Coronary artery (tissue), 2 donors: ENCODE measurements at regions not wholly inside any gene's neighbourhood (a gene's known extent, or its start where the extent isn't known, plus 50 kb on each side); places are given as distances from the start of the nearest gene placed in this dataset.

Experiments
- DNase-seq: peaks from one replicate; pipeline ENCODE4 v3.0.0-alpha.2; 2017; ENCODE audit warnings: low spot score
- H3K27ac ChIP-seq, 2 donors: fragments of 200-600 bp; sonication (generic); one replicate each; pipeline ENCODE4 v1.5.1; 2016 to 2019
- H3K4me3 ChIP-seq: fragments of 200-600 bp; sonication (generic); 2 replicates; pipeline ENCODE4 v1.5.1; 2016; ENCODE audit warnings: mild to moderate bottlenecking, moderate library complexity
- TF ChIP-seq, protein P1 (sequence below): fragments of 200-600 bp; sonication (generic); IDR thresholded peaks from one replicate; pipeline ENCODE4 v1.5.1; 2019; ENCODE audit warnings: antibody characterized with exemption

DNA sequence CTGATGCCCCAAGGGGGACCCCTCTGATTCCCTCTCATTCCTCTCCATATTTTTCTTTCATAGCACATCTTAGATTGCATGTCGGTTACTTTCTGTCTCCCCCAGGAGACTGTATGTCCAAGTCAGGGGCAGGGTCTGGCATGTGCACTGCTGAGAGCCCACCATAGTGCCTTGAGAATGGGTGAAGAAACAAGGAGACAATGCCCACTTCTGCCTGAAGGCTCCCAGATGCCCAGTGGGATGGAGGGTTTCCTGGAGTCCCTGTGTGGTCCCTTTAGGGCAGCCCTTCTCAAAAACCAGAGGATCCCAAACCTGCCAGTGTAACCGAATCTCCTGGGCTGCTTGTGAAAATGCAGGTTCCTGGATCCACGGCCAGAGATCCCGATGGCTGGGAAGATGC, 126.5 kb upstream of the LARP1 start:
- Histone ChIP-seq H3K27ac (no peak overlapping the region), H3K4me3 (no peak overlapping the region)
- TF ChIP-seq, protein P1, sequence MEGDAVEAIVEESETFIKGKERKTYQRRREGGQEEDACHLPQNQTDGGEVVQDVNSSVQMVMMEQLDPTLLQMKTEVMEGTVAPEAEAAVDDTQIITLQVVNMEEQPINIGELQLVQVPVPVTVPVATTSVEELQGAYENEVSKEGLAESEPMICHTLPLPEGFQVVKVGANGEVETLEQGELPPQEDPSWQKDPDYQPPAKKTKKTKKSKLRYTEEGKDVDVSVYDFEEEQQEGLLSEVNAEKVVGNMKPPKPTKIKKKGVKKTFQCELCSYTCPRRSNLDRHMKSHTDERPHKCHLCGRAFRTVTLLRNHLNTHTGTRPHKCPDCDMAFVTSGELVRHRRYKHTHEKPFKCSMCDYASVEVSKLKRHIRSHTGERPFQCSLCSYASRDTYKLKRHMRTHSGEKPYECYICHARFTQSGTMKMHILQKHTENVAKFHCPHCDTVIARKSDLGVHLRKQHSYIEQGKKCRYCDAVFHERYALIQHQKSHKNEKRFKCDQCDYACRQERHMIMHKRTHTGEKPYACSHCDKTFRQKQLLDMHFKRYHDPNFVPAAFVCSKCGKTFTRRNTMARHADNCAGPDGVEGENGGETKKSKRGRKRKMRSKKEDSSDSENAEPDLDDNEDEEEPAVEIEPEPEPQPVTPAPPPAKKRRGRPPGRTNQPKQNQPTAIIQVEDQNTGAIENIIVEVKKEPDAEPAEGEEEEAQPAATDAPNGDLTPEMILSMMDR, result no peak
- peak; percentile 38 for DNase-seq

GRCh38 chr5:154627698-154628678, 127.2 kb upstream of the LARP1 start:
- H3K27ac ChIP-seq, result no peak overlapping the region
- TF ChIP-seq, protein P1, result no peak
- peak; percentile 62 for DNase-seq

DNA sequence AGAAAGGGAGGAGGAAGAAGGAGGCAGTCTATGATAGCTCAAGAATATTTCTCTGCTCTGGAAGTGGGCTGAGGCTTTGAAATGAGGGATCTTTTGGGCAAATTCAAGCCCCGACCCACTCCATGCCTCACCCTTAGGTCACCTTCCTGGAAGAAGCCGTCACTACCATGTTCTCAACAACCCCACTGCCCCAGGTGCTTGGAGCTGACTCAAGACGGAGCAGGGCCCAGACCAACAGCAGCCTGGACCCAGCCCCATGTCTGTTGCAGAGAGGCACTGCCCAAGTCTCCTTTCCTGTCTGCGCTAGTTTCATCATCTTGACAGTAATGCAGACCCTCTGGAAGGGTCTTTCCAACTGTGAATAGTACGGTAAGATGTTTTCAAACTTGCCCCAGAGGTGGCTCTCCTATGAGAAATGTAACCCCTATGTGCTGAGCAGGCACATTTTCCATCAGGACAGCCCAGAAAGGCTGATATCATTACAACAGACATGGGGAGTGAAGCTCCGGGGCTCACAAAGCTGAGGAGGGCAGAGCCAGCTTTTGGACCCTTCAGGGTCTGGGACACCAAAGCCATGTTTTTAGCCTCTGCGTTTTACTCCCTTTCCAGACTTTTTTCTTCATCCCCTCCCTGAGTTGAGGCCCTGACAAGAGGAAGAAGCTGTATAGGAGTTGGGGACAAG, 128.2 kb upstream of the LARP1 start:
- TF ChIP-seq, protein P1, result no peak
- no peak overlapping the region for H3K4me3 ChIP-seq
- DNase-seq, result peak; percentile 41
- H3K27ac ChIP-seq, result no peak overlapping the region

More at GRCh38 chr5:154627698-154628678, 127.2 kb upstream of the LARP1 start:
- H3K4me3 ChIP-seq, result no peak overlapping the region

DNA sequence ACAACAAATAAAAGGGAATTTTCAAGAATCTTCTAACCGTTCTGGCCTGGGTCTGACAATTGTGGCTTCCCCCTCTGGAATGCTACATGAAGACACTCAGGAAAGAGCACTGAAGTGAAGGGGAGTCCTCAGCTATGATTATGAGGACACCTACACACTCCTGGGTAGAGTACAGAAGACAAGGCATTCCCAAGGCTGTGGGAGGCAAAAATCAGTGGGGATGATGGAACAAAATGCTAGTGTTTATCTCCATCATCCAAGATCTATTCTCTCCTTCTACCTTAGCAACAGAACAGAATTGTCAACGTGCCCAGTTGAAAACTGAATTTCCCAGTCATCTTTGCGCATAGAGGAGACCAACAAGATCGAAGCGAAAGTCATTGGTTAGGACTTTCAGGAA, 130.1 kb upstream of the LARP1 start:
- TF ChIP-seq, protein P1, result no peak
- DNase-seq, result no peak
- Histone ChIP-seq H3K27ac (no peak overlapping the region), H3K4me3 (no peak overlapping the region)

DNA sequence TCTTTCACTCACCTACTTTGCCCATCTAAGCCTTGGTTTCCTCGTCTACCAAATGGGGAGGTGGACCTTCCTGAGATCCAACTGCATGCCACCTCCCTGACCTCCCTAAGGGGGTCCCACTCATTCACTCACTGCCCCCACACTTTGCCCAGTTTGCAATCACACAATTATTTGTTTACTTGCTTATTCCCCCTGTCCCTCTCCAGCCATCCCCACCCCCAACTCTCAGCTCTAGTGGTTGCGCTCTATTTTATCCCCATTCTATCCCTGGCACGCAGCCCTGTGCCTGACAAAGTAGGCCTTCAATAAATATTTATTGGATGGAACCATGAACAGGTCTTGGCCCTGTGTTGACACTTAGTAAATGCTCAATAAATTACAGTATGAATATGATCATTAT, 130.8 kb upstream of the LARP1 start:
- Histone ChIP-seq H3K27ac (no peak overlapping the region), H3K4me3 (no peak overlapping the region)
- TF ChIP-seq, protein P1, result no peak
- DNase-seq, result no peak

GRCh38 chr5:154620411-154620810, 134.8 kb upstream of the LARP1 start:
- H3K4me3 ChIP-seq, result no peak overlapping the region
- no peak overlapping the region for H3K27ac ChIP-seq
- TF ChIP-seq, protein P1, result no peak
- DNase-seq, result no peak
